Prostate gland (tissue), 2 donors: ENCODE measurements at regions not wholly inside any gene's neighbourhood (a gene's known extent, or its start where the extent isn't known, plus 50 kb on each side); places are given as distances from the start of the nearest gene placed in this dataset.

Source experiments
- DNase-seq: peaks from one replicate; pipeline ENCODE4 v3.0.0-alpha.2; 2019; ENCODE audit warnings: low spot score
- H3K27ac ChIP-seq, 2 donors: fragments of 200-600 bp; sonication (generic); 2 replicates each; pipeline ENCODE4 v1.5.1; 2017 to 2019
- H3K27me3 ChIP-seq: fragments of 200-600 bp; sonication (generic); replicated peaks from 2 replicates; pipeline ENCODE4 v1.5.1; 2019; ENCODE audit not compliant: insufficient read depth
- H3K36me3 ChIP-seq, 2 donors: fragments of 200-600 bp; sonication (generic); 1 replicate in 1 of 2; 2 replicates in 1 of 2; pipeline versions ENCODE4 v1.5.1 to v1.8.1; 2017 to 2019
- H3K4me1 ChIP-seq: fragments of 200-600 bp; sonication (generic); replicated peaks from 2 replicates; pipeline ENCODE4 v1.5.1; 2019
- H3K4me3 ChIP-seq, 2 donors: fragments of 200-600 bp; sonication (generic); 2 replicates each; pipeline ENCODE4 v1.5.1; 2017 to 2019
- H3K9me3 ChIP-seq: fragments of 200-600 bp; sonication (generic); 2 replicates; pipeline ENCODE4 v1.5.1; 2017
- POLR2A ChIP-seq: fragments of 450-650 bp; IDR thresholded peaks from one replicate; pipeline ENCODE4 v1.6.1; 2016; ENCODE audit warnings: antibody characterized with exemption, mild to moderate bottlenecking
- POLR2AphosphoS5 ChIP-seq: sonication (generic); formaldehyde crosslinking; IDR thresholded peaks from one replicate; pipeline ENCODE4 v1.6.1; 2017; ENCODE audit warnings: antibody characterized with exemption
- WGBS: methylation state at CpG from one replicate; pipeline ENCODE4 v1.1.5; 2018; 5-methylcytosine and 5-hydroxymethylcytosine counted together
- intact Hi-C: fragments of 100-400 bp; cut with DNase I; formaldehyde crosslinking; loops from one replicate; pipeline ENCODE4 v1.14.2; 2022
- TF ChIP-seq, protein P1 (sequence below), 4 experiments: fragments of 200-600 bp in 2 of 4; fragments of 450-650 bp in 2 of 4; sonication (generic) in 2 of 4; IDR thresholded peaks; 1 replicate in 3 of 4; 2 replicates in 1 of 4; pipeline ENCODE4 v1.5.1; 2016 to 2019; ENCODE audit warnings: antibody characterized with exemption in 4 of 4, mild to moderate bottlenecking in 2 of 4, moderate library complexity in 2 of 4

DNA sequence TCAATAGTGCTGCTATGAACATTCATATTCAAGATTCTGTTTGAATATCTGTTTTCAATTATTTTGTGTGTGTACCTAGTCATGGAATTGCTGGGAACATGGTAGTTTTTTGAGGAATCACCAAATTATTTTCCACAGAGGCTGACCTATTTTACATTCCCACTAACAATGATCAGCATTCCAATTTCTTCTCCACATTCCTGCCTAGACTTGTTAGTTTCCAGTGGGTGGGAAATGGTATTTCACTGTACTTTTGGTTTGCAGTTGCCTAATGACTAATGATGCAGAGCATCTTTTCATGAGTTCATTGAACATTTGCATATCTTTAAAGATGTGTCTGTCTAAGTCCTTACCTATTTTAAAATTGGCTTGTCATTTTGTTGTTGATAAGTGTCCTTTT, 1182.6 kb upstream of the B3GALT2 start:
- no peak overlapping the region for H3K27ac ChIP-seq
- no peaks in the 10 kb centered on the region for H3K36me3 ChIP-seq
- no peak overlapping the region for H3K4me3 ChIP-seq
- intact Hi-C loops = no loop called here
- H3K27me3 ChIP-seq = no peaks in the 10 kb centered on the region
- H3K9me3 ChIP-seq = no peaks in the 10 kb centered on the region
- no peaks in the 10 kb centered on the region for H3K4me1 ChIP-seq
- no peak for DNase-seq
- no peak for TF ChIP-seq POLR2A
- TF ChIP-seq, protein P1, sequence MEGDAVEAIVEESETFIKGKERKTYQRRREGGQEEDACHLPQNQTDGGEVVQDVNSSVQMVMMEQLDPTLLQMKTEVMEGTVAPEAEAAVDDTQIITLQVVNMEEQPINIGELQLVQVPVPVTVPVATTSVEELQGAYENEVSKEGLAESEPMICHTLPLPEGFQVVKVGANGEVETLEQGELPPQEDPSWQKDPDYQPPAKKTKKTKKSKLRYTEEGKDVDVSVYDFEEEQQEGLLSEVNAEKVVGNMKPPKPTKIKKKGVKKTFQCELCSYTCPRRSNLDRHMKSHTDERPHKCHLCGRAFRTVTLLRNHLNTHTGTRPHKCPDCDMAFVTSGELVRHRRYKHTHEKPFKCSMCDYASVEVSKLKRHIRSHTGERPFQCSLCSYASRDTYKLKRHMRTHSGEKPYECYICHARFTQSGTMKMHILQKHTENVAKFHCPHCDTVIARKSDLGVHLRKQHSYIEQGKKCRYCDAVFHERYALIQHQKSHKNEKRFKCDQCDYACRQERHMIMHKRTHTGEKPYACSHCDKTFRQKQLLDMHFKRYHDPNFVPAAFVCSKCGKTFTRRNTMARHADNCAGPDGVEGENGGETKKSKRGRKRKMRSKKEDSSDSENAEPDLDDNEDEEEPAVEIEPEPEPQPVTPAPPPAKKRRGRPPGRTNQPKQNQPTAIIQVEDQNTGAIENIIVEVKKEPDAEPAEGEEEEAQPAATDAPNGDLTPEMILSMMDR (IDR thresholded peaks at IDR 0.05) = no peak
- TF ChIP-seq POLR2AphosphoS5 = no peak

DNA sequence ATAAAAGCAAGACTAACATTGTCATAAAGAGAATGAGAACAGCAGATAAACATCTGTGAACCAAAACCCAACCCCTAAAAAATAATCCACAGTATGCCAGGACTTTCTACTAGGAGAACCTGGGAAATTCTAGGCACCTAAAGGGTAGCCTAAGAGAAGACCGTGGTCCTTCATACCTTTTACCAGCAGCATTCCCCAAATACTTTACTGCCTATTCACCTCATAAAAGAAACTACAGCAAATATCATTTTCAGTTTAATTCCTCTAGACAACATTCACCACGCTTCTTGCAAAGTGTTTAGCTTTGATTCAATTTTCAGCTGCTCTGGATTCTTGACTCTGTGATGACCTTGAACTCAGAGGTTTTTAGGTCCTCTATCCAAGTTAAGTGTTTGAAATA, 1180.7 kb upstream of the B3GALT2 start:
- H3K36me3 ChIP-seq = no peaks in the 10 kb centered on the region
- TF ChIP-seq POLR2A (no peak), POLR2AphosphoS5 (no peak)
- TF ChIP-seq, protein P1 (IDR thresholded peaks at IDR 0.05) = no peak
- intact Hi-C loops = no loop called here
- no peaks in the 10 kb centered on the region for H3K9me3 ChIP-seq
- no peaks in the 10 kb centered on the region for H3K27me3 ChIP-seq
- H3K27ac ChIP-seq = no peak overlapping the region
- WGBS = 27% methylated on average over 2 of the region's 2 CpGs
- H3K4me1 ChIP-seq = no peaks in the 10 kb centered on the region
- no peak overlapping the region for H3K4me3 ChIP-seq
- no peak for DNase-seq

DNA sequence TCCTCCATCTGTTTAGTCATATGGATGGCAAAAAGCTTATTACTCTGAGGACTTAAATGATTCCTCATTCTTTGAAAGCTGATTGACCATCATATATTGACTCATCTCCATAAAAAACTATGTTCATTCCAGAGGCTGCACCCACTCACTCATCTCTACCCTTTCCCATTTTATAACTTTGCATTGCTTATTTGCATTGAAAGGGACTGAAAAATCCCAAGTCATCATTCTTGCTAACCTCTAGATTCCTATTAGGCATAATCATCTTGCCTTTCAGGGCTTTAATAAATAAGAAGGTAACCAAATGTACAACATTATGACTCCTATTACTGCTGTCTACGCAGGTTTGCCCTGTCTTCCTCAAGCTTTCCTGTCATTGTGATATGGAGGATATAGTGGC, 1180.3 kb upstream of the B3GALT2 start:
- DNase-seq = no peak
- TF ChIP-seq, protein P1 (IDR thresholded peaks at IDR 0.05) = no peak
- no peak for TF ChIP-seq POLR2A
- TF ChIP-seq POLR2AphosphoS5 = no peak
- Histone ChIP-seq H3K4me1 (no peaks in the 10 kb centered on the region), H3K4me3 (no peak overlapping the region), H3K36me3 (no peaks in the 10 kb centered on the region), H3K9me3 (no peaks in the 10 kb centered on the region), H3K27ac (no peak overlapping the region), H3K27me3 (no peaks in the 10 kb centered on the region)
- 88% methylated on average over 1 of the region's 1 CpG for WGBS
- intact Hi-C loops = no loop called here

DNA sequence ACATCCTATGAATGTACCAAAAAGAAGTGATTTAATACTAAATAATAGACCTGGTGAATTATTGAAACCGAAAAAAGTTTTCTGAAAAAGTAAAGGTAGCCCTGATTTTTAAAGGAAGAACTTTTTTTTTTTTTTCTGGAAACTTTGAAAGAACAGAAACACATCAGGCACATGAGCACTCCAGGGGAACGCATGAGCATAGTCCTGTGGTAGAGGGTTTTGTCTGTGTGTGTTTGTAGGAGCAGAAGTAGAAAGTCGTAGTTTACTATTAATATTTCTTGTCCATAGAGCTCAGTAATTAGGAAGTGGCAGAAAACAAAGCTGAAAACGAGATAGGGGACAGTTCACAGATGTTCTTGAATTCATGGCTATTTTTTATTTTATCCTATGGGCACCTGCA, 1175.9 kb upstream of the B3GALT2 start:
- TF ChIP-seq POLR2A = no peak
- TF ChIP-seq, protein P1 (IDR thresholded peaks at IDR 0.05) = no peak
- no peak for TF ChIP-seq POLR2AphosphoS5
- no peak overlapping the region for H3K4me3 ChIP-seq
- H3K27me3 ChIP-seq = no peaks in the 10 kb centered on the region
- no peak overlapping the region for H3K27ac ChIP-seq
- WGBS = 60% methylated on average over 4 of the region's 4 CpGs
- no peak for DNase-seq
- no peaks in the 10 kb centered on the region for H3K36me3 ChIP-seq
- no peaks in the 10 kb centered on the region for H3K9me3 ChIP-seq
- H3K4me1 ChIP-seq = no peaks in the 10 kb centered on the region
- intact Hi-C loops = no loop called here

DNA sequence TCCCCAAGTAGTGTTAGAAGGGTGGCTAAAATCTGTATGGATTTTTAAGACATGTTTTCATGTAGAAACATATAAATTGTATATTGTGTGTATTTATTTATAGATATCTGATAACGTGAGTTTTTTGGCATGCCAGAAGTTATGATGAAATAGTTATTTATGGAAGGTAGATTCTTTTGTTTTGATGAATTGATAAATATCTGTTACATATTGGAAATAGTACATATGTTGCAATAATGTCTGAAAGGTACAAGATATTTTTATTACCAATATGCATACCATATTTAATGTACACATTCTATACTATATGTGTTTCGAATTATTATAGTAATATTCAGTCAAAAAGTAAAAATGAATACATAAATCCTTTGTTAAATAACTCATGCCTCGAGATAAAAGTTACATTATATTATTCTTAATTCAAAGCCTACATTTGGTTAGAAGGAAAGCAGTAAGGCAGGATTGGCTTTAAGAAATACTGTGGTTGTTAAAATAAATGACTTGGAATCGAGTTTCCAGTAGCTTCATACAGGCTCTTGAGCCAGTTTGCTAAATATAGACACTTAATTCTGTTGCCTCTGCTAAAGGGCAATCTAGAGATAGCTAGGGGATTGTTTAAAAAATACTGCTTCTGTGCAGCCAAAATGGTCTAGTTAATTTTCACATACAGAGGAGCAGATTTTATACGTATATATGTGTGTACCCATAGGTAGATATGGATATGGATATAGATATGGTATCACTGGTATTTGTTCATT, 1175.1 kb upstream of the B3GALT2 start:
- H3K27me3 ChIP-seq = no peaks in the 10 kb centered on the region
- no peak overlapping the region for H3K4me3 ChIP-seq
- H3K9me3 ChIP-seq = no peaks in the 10 kb centered on the region
- no peaks in the 10 kb centered on the region for H3K36me3 ChIP-seq
- no peak for DNase-seq
- intact Hi-C loops = no loop called here
- TF ChIP-seq POLR2A = no peak
- TF ChIP-seq, protein P1 (IDR thresholded peaks at IDR 0.05) = no peak
- TF ChIP-seq POLR2AphosphoS5 = no peak
- H3K27ac ChIP-seq = no peak overlapping the region
- WGBS = 48% methylated on average over 5 of the region's 5 CpGs
- no peaks in the 10 kb centered on the region for H3K4me1 ChIP-seq
